Karpas-422 (cell line): ENCODE measurements at regions not wholly inside any gene's neighbourhood (a gene's known extent, or its start where the extent isn't known, plus 50 kb on each side); places are given as distances from the start of the nearest gene placed in this dataset.

Source experiments
- DNase-seq: peaks from one replicate; pipeline ENCODE4 v3.0.0-alpha.2; 2015
- H2AFZ ChIP-seq: fragments of 200-600 bp; sonication (generic); 2 replicates; pipeline ENCODE4 v1.6.1; 2014; ENCODE audit warnings: antibody characterized with exemption, low read length, mixed read lengths
- H3K27ac ChIP-seq: fragments of 200-600 bp; sonication (generic); 2 replicates; pipeline ENCODE4 v1.5.1; 2014; ENCODE audit warnings: mild to moderate bottlenecking, low read length, moderate library complexity
- H3K27me3 ChIP-seq: fragments of 200-600 bp; sonication (generic); 2 replicates; pipeline ENCODE4 v1.6.1; 2014; ENCODE audit warnings: low read length, mixed read lengths
- H3K36me3 ChIP-seq: fragments of 200-600 bp; sonication (generic); 2 replicates; pipeline ENCODE4 v1.6.1; 2014; ENCODE audit warnings: low read length, mixed read lengths; ENCODE audit not compliant: insufficient read depth
- H3K4me1 ChIP-seq: fragments of 200-600 bp; sonication (generic); 2 replicates; pipeline ENCODE4 v1.6.1; 2014; ENCODE audit warnings: mild to moderate bottlenecking, low read length, mixed read lengths
- H3K4me2 ChIP-seq: fragments of 200-600 bp; sonication (generic); 2 replicates; pipeline ENCODE4 v1.6.1; 2014; ENCODE audit warnings: low read length, low read depth, mild to moderate bottlenecking; ENCODE audit not compliant: poor library complexity, severe bottlenecking
- H3K4me3 ChIP-seq: fragments of 200-600 bp; sonication (generic); 2 replicates; pipeline ENCODE4 v1.5.1; 2014; ENCODE audit warnings: mild to moderate bottlenecking, antibody characterized with exemption, low read length, mixed read lengths
- H3K79me2 ChIP-seq: fragments of 200-600 bp; sonication (generic); 2 replicates; pipeline ENCODE4 v1.6.1; 2014; ENCODE audit warnings: mild to moderate bottlenecking, low read length, mixed read lengths
- H3K9ac ChIP-seq: fragments of 200-600 bp; sonication (generic); 2 replicates; pipeline ENCODE4 v1.6.0; 2014; ENCODE audit warnings: low read length
- H3K9me2 ChIP-seq: fragments of 200-600 bp; sonication (generic), shearing (Covaris generic); replicated peaks from 2 replicates; pipeline ENCODE4 v1.6.0; 2014; ENCODE audit warnings: mild to moderate bottlenecking, low read length, moderate library complexity; ENCODE audit not compliant: insufficient read depth
- H3K9me3 ChIP-seq: fragments of 300-700, 200-600 bp; sonication (generic); 2 replicates; pipeline ENCODE4 v1.6.1; 2014; ENCODE audit warnings: low read length, mixed read lengths
- H4K20me1 ChIP-seq: fragments of 200-600 bp; sonication (generic); 2 replicates; pipeline ENCODE4 v1.6.1; 2014; ENCODE audit warnings: mild to moderate bottlenecking, antibody characterized with exemption, low read length, low read depth; ENCODE audit not compliant: insufficient read depth

DNA sequence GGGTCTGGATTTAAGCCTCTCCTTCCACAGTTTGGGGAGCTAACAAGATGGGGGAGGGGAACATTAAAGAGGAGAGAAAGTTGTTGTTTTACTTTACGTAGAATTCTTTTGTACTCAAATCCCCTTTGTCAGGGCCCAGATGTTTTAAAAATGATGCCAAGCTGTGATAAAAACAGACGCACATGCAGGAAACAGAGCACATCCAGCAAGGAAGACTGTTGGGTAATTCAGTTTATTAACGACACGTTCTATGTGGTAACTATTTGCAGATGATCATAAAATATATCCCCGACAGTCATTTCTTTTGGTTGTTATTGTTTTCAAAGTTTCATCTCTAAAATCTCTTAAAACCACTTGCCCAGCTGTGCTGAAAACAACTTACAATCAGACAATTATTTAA is 307.0 kb upstream of the PRDM1 start:
- Histone ChIP-seq H4K20me1 (no peaks in the 10 kb centered on the region), H3K79me2 (no peaks in the 10 kb centered on the region), H3K9ac (no peak overlapping the region), H3K36me3 (no peaks in the 10 kb centered on the region), H3K4me3 (no peak overlapping the region), H2AFZ (no peak overlapping the region), H3K9me2 (no peaks in the 10 kb centered on the region), H3K4me1 (no peaks in the 10 kb centered on the region), H3K27me3 (no peaks in the 10 kb centered on the region), H3K27ac (no peak overlapping the region), H3K4me2 (no peak overlapping the region), H3K9me3 (no peaks in the 10 kb centered on the region)
- DNase-seq, result no peak

DNA sequence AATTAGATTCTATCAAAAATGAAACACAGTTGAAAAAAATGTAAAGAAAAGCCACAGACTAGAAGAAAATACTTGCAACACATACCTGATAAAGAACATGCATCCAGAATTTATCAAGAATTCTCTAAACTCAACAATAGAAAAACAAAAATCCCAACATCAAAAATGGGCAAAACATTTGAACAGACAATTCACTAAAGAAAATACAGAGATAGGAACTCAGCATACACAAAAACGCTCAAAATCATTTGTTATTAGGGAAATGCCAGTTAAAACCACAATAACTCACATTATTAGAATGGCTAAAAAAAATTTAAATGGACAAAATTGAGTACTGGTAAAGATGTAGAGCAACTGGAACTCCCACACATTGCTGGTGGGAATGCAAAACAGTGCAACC is 311.0 kb upstream of the PRDM1 start:
- Histone ChIP-seq H3K4me3 (no peak overlapping the region), H3K27ac (no peak overlapping the region), H3K36me3 (no peaks in the 10 kb centered on the region), H3K4me2 (no peak overlapping the region), H4K20me1 (no peaks in the 10 kb centered on the region), H3K4me1 (no peaks in the 10 kb centered on the region), H3K79me2 (no peaks in the 10 kb centered on the region), H2AFZ (no peak overlapping the region), H3K9me3 (no peaks in the 10 kb centered on the region), H3K9ac (no peak overlapping the region), H3K9me2 (no peaks in the 10 kb centered on the region), H3K27me3 (0 out of 2 replicates have a peak, but pooled peaks cover 3% of the 10 kb centered on the region)
- no peak for DNase-seq

DNA sequence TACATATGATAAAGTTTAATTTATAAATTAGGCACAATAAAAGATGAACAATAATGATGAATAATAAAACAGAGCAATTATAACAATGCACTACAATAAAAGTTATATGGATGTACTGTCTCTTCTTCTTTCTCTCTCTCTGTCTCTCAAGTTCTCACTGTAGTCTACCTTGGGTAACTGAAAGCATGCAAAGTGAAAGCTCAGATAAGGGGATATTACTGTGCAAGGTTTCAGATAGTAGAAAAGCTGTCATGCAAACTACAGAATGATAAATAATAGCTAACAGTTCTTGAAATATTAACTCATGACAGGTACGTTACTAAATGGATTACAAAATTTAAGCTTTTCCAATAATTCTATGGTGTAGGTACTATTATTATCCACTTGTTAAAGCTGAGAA is 311.9 kb upstream of the PRDM1 start:
- no peak overlapping the region for H2AFZ ChIP-seq
- DNase-seq, result no peak
- no peaks in the 10 kb centered on the region for H4K20me1 ChIP-seq

DNA sequence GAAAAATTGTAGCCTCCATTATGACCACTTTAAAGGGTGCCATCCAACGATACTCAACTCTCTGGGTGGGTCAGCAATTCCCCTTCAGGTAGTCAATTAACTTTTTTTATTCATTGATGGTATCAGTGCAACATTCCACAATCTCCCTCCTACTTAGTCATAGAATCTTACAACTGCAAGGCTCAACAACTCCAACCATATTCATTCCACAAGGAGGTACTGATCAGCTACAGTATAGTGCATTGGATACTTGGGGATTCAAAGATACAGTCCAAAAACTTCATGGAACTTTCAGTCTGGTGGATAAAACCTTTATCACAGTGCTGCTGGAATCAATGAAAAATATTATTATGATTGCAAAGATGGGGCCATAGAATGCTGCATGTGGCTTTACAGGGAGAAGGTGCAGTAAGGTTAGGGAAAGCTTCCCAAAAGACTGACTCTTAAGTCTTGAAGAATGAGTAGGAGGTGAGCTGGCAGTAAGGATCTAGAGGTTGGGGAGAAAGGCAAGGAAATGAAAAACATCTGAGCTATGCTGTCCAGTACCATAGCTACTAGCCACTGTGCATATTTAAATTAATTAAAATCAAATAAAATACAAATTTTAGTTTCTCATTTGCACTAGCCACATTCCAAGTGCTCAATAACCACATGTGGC is 314.7 kb upstream of the PRDM1 start:
- Histone ChIP-seq H4K20me1 (no peaks in the 10 kb centered on the region), H3K9me2 (no peaks in the 10 kb centered on the region), H3K27ac (no peak overlapping the region), H3K4me1 (no peaks in the 10 kb centered on the region), H3K9me3 (no peaks in the 10 kb centered on the region), H3K27me3 (0 out of 2 replicates have a peak, but pooled peaks cover 3% of the 10 kb centered on the region), H3K79me2 (no peaks in the 10 kb centered on the region), H3K4me2 (no peak overlapping the region), H3K36me3 (no peaks in the 10 kb centered on the region), H3K4me3 (no peak overlapping the region), H3K9ac (no peak overlapping the region), H2AFZ (no peak overlapping the region)
- DNase-seq, result no peak

More for the DNA sequence above, 311.9 kb upstream of the PRDM1 start:
- Histone ChIP-seq H3K4me3 (no peak overlapping the region), H3K4me1 (no peaks in the 10 kb centered on the region), H3K9me3 (no peaks in the 10 kb centered on the region), H3K9ac (no peak overlapping the region), H3K27me3 (0 out of 2 replicates have a peak, but pooled peaks cover 3% of the 10 kb centered on the region), H3K79me2 (no peaks in the 10 kb centered on the region), H3K9me2 (no peaks in the 10 kb centered on the region), H3K36me3 (no peaks in the 10 kb centered on the region), H3K4me2 (no peak overlapping the region), H3K27ac (no peak overlapping the region)

DNA sequence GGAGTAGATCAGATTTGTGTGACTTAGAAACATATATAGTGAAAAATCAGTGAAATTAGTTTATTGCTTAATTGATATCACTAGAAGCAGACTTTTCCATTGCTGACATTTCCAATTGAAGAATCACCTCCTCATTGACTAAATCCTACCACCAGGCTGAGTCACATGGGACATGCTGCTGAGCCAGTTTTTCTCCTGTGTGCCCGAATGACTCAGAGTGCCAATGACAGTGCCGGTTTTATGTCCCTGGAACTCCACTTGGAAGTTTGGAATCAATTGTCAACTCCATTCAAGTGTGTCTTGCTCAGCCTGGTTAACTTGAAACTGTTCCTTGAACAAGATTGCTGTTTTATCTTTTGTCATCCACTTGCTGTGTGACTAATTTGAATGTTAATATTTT is 316.1 kb upstream of the PRDM1 start:
- no peak for DNase-seq
- Histone ChIP-seq H3K9me2 (no peaks in the 10 kb centered on the region), H3K4me3 (no peak overlapping the region), H3K36me3 (no peaks in the 10 kb centered on the region), H3K4me2 (no peak overlapping the region), H3K9me3 (no peaks in the 10 kb centered on the region), H3K27ac (no peak overlapping the region), H4K20me1 (no peaks in the 10 kb centered on the region), H3K4me1 (no peaks in the 10 kb centered on the region), H3K79me2 (no peaks in the 10 kb centered on the region), H3K9ac (no peak overlapping the region), H3K27me3 (0 out of 2 replicates have a peak, but pooled peaks cover 3% of the 10 kb centered on the region), H2AFZ (no peak overlapping the region)

DNA sequence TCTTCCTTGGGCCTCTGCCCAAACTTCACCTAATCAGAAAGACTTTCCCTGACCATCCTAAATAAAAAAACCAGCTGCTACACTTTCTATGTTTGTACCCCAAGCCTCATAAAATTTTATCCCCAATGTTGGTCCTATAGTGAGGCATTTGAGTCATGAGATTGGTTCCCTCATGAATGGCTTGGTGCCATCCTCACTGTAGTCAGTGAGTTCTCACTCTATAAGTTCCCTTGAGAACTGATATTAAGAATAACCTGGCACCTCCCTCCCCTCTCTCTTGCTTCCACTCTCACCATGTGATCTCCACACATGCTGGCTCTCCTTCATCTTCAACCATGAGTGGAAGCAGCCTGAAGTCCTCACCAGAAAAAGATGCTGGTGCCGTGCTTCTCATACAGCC is 316.9 kb upstream of the PRDM1 start:
- Histone ChIP-seq H4K20me1 (no peaks in the 10 kb centered on the region), H3K4me1 (no peaks in the 10 kb centered on the region), H3K9me2 (no peaks in the 10 kb centered on the region), H3K27ac (no peak overlapping the region), H3K4me2 (no peak overlapping the region), H3K79me2 (no peaks in the 10 kb centered on the region), H2AFZ (no peak overlapping the region), H3K9me3 (no peaks in the 10 kb centered on the region), H3K9ac (no peak overlapping the region), H3K4me3 (no peak overlapping the region), H3K27me3 (0 out of 2 replicates have a peak, but pooled peaks cover 3% of the 10 kb centered on the region), H3K36me3 (no peaks in the 10 kb centered on the region)
- DNase-seq, result no peak

DNA sequence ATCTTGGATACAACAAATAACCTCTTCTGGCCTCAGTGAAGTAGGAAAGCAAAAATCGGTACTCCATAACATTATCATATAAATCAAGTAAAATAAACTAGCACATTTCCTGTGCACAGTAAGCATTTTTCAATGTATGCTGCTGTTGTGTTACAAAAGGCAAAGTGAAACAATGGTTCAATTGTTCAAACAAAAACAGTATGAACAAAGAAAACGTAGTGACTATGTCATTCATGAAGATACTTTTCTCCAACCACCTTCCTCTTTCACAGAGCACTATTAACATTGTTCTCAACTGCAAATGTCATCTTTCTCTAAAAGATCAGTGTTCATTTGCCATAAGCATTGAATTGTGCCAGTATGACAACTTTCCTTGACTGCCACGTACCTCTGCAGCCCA is 318.6 kb upstream of the PRDM1 start:
- Histone ChIP-seq H3K4me3 (no peak overlapping the region), H3K4me2 (no peak overlapping the region), H3K4me1 (no peaks in the 10 kb centered on the region), H3K9me2 (no peaks in the 10 kb centered on the region), H3K9ac (no peak overlapping the region), H3K27me3 (no peaks in the 10 kb centered on the region), H4K20me1 (no peaks in the 10 kb centered on the region), H2AFZ (no peak overlapping the region), H3K9me3 (no peaks in the 10 kb centered on the region), H3K79me2 (no peaks in the 10 kb centered on the region), H3K27ac (no peak overlapping the region), H3K36me3 (no peaks in the 10 kb centered on the region)
- no peak for DNase-seq

DNA sequence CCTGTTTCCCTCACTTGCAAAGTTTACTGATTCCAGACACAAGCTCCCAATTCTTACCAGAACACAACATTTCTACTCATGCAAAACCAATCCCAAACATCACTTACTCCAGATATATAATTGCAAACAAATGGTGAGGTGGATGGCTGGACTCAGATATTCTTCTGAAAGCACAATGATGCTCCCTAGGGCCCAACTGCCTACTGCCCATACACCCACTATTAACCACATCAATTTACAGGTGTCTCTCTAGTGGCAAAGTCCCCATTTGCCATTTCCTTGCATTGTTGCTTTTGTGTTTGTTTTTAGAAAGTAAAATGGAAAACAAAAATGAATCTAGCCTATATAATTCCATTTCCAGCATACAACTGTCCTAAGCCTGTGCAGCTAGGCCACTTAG is 320.9 kb upstream of the PRDM1 start:
- H4K20me1 ChIP-seq, result no peaks in the 10 kb centered on the region
- H3K4me3 ChIP-seq, result no peak overlapping the region
- H3K4me1 ChIP-seq, result no peaks in the 10 kb centered on the region
- no peak overlapping the region for H3K27ac ChIP-seq
- no peaks in the 10 kb centered on the region for H3K9me3 ChIP-seq
- no peaks in the 10 kb centered on the region for H3K36me3 ChIP-seq
- no peaks in the 10 kb centered on the region for H3K9me2 ChIP-seq
- no peak overlapping the region for H2AFZ ChIP-seq
- H3K27me3 ChIP-seq, result no peaks in the 10 kb centered on the region
- H3K9ac ChIP-seq, result no peak overlapping the region
- no peaks in the 10 kb centered on the region for H3K79me2 ChIP-seq
- no peak overlapping the region for H3K4me2 ChIP-seq
- no peak for DNase-seq
